Pancreas (tissue), 10 donors: ENCODE measurements at regions not wholly inside any gene's neighbourhood (a gene's known extent, or its start where the extent isn't known, plus 50 kb on each side); places are given as distances from the start of the nearest gene placed in this dataset.

ENCODE experiments used
- ATAC-seq, 4 donors: fragments of 200-7000 bp; cut with Tn5 transposase; one replicate each; pipeline versions ENCODE4 v1.8.0 to v1.9.1; 2020; ENCODE audit warnings: mild to moderate bottlenecking in 4 of 4, moderate library complexity in 4 of 4
- DNase-seq, 6 donors: peaks; one replicate each; pipeline ENCODE4 v3.0.0-alpha.2; 2020
- FAIRE-seq: peaks from 2 replicates; lab custom pipeline; 2012; peaks lifted over from hg19 to GRCh38; lab: Jason Lieb, UNC
- H3K27ac ChIP-seq, 4 donors: fragments of 200-600 bp; sonication (generic); 1 replicate in 3 of 4; 2 replicates in 1 of 4; pipeline versions ENCODE4 v1.5.0 to v1.8.0; 2020
- H3K27me3 ChIP-seq, 4 donors: fragments of 200-600 bp; one replicate each; pipeline ENCODE4 v1.8.0; 2021
- H3K36me3 ChIP-seq, 3 donors: fragments of 200-600 bp; sonication (generic) in 1 of 3; one replicate each; pipeline versions ENCODE4 v1.5.0 to v1.8.0; 2020 to 2021
- H3K4me1 ChIP-seq, 3 donors: fragments of 200-600 bp; one replicate each; pipeline ENCODE4 v1.8.0; 2021
- H3K4me3 ChIP-seq, 4 donors: fragments of 200-600 bp; sonication (generic) in 2 of 4; one replicate each; pipeline versions ENCODE4 v1.5.0 to v1.8.0; 2020 to 2021
- H3K9me3 ChIP-seq, 4 donors: fragments of 200-600 bp; one replicate each; pipeline ENCODE4 v1.8.0; 2021
- CTCF ChIP-seq, 4 donors: fragments of 200-600 bp; sonication (generic) in 3 of 4; IDR thresholded peaks; one replicate each; pipeline versions ENCODE4 v1.5.0 to v1.8.0; 2021; ENCODE audit warnings: antibody characterized with exemption in 4 of 4
- WGBS, 2 donors: extraction: QIAGEN DNeasy Blood & Tissue Kit; methylation state at CpG; one replicate each; pipeline ENCODE4 v1.1.7; 2013; 5-methylcytosine and 5-hydroxymethylcytosine counted together
- intact Hi-C, 3 donors: fragments of 100-400 bp; cut with DNase I; formaldehyde crosslinking; loops; one replicate each; pipeline versions ENCODE4 v1.11.1 to v1.14.2; 2022
- donor health status: healthy with polysubstance abuse.
- donor health status: DM: no; HTN: no; CAD: no; lungs with moderate emphysema.
- donor health status: DM: no; HTN: no; CAD: no.
- donor health status: control.
- donor health status: control.
- donor health status: Bipolar disorder and iron deficiency.
- donor health status: DM: yes; HTN: yes; CAD: no.
- donor health status: DM: no; HTN: no; CAD: no.
- donor health status: DM: no; HTN: no; CAD: no.
- donor health status: DM: yes; HTN: yes; CAD: no.

DNA sequence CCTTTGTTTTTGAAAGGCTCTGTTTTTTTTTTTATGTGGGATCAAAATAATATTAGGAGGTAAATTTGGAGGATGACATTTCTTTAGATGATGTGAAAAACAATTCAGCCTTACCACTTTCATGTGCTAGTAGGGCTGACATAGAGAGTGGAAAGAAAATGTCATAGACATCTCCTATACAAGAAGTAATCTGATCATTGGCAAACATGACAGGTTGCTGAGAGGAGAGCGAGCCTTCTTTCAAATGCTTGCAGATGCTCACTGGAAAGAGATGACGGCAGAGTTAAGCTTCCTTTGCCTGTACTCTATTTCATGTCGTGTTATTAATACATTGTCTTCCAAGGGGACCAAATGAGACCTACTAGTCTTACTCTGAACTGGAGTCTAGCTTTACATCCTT lies 160.1 kb upstream of the DAP start:
- no peak overlapping the region for H3K27ac ChIP-seq
- H3K36me3 ChIP-seq, result no peaks in the 10 kb centered on the region
- H3K27me3 ChIP-seq, result no peaks in the 10 kb centered on the region
- no peaks in the 10 kb centered on the region for H3K4me1 ChIP-seq
- no peak overlapping the region for H3K4me3 ChIP-seq
- no peak for TF ChIP-seq CTCF (IDR thresholded peaks at IDR 0.05)
- DNase-seq, result no peak
- intact Hi-C loops, result no loop called here
- no peaks in the 10 kb centered on the region for H3K9me3 ChIP-seq
- FAIRE-seq, result no peak
- ATAC-seq, result no peak
- 81 to 86% methylated on average over 3 of the region's 3 CpGs for WGBS, 2 donors

GRCh38 chr5:10920400-10920799 lies 159.4 kb upstream of the DAP start:
- WGBS, 2 donors, result 86 to 87% methylated on average over 2 of the region's 2 CpGs
- no peaks in the 10 kb centered on the region for H3K27me3 ChIP-seq

GRCh38 chr5:10914741-10915480 lies 153.9 kb upstream of the DAP start:
- Histone ChIP-seq H3K4me1 (peaks cover 0 to 3% (median 0%) of the 10 kb centered on the region in 3 donors), H3K36me3 (no peaks in the 10 kb centered on the region), H3K27ac (no peak overlapping the region), H3K27me3 (peaks cover 0 to 4% (median 0%) of the 10 kb centered on the region in 4 donors), H3K4me3 (no peak overlapping the region), H3K9me3 (no peaks in the 10 kb centered on the region)
- intact Hi-C loops, result no loop called here
- no peak for ATAC-seq
- no peak for FAIRE-seq
- no peak for DNase-seq
- WGBS, 2 donors, result 60 to 73% methylated on average over 9 of the region's 9 CpGs
- TF ChIP-seq CTCF (IDR thresholded peaks at IDR 0.05), result no peak

More at GRCh38 chr5:10920400-10920799, 159.4 kb upstream of the DAP start:
- TF ChIP-seq CTCF (IDR thresholded peaks at IDR 0.05), result no peak
- no peak for ATAC-seq
- FAIRE-seq, result no peak
- DNase-seq, result no peak
- intact Hi-C loops, result no loop called here
- H3K36me3 ChIP-seq, result no peaks in the 10 kb centered on the region
- no peaks in the 10 kb centered on the region for H3K9me3 ChIP-seq
- no peaks in the 10 kb centered on the region for H3K4me1 ChIP-seq
- H3K27ac ChIP-seq, result no peak overlapping the region
- H3K4me3 ChIP-seq, result no peak overlapping the region

DNA sequence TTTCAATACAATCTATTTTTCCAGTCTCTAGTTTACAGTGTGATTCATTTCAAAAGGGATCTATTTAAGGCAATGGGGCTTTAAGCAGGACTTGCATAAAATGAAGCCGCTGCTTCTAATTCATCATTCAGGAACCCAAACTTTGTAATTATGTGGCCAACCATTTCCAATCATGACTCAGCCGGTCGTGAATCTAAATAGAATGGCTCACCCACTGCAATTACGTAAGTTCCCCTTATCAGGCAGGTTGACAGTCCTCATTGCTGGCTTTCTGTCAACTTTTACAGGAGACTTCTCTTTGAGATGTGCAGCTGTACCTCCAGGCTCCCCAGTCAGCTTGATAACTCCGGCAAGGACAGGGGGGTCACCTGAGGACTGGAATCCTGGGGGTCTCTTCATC lies 152.8 kb upstream of the DAP start:
- no peak overlapping the region for H3K4me3 ChIP-seq
- no peak overlapping the region for H3K27ac ChIP-seq
- DNase-seq (peak in 2 of 6 donors; percentile 23 to 31), ATAC-seq (peak; percentile 67 to 88 (median 79)), FAIRE-seq (no peak)
- 10 to 17% methylated on average over 5 of the region's 5 CpGs for WGBS, 2 donors
- TF ChIP-seq CTCF (IDR thresholded peaks at IDR 0.05), result no peak
- H3K36me3 ChIP-seq, result no peaks in the 10 kb centered on the region
- intact Hi-C loops, result no loop called here
- peaks cover 0 to 3% (median 0%) of the 10 kb centered on the region in 3 donors for H3K4me1 ChIP-seq
- H3K9me3 ChIP-seq, result no peaks in the 10 kb centered on the region
- peaks cover 0 to 4% (median 0%) of the 10 kb centered on the region in 4 donors for H3K27me3 ChIP-seq

- no peak overlapping the region for H3K27ac ChIP-seq
- no peaks in the 10 kb centered on the region for H3K9me3 ChIP-seq
- FAIRE-seq, result no peak
- no peaks in the 10 kb centered on the region for H3K36me3 ChIP-seq
- peaks cover 0 to 3% (median 0%) of the 10 kb centered on the region in 3 donors for H3K4me1 ChIP-seq
- WGBS, 2 donors, result 42 to 52% methylated on average over 2 of the region's 2 CpGs
- H3K4me3 ChIP-seq, result no peak overlapping the region
- H3K27me3 ChIP-seq, result peaks cover 0 to 4% (median 0%) of the 10 kb centered on the region in 4 donors
- TF ChIP-seq CTCF (IDR thresholded peaks at IDR 0.05), result no peak
- intact Hi-C loops, result no loop called here
- no peak for DNase-seq
- no peak for ATAC-seq
These were observed 152.3 kb upstream of the DAP start for GRCh38 chr5:10913181-10913810.
